ENCODE measurements at regions not wholly inside any gene's neighbourhood (a gene's known extent, or its start where the extent isn't known, plus 50 kb on each side); places are given as distances from the start of the nearest gene placed in this dataset.

GRCh38 chr4:12170308-12170707 is 741.6 kb upstream of the HS3ST1 start:
- no peak for TF ChIP-seq CTCF (IDR thresholded peaks at IDR 0.05; ENCODE audit: low read depth, low read length)
- Histone ChIP-seq H3K27me3 (ENCODE audit: insufficient read depth, low read depth, severe bottlenecking) (no peaks in the 10 kb centered on the region), H3K9me3 (ENCODE audit: severe bottlenecking) (no peaks in the 10 kb centered on the region), H3K27ac (no peak overlapping the region), H3K36me3 (no peaks in the 10 kb centered on the region), H3K4me3 (ENCODE audit: low read depth, low read length) (no peak overlapping the region)
- no peak for DNase-seq

GRCh38 chr4:12165616-12166015 is 736.9 kb upstream of the HS3ST1 start:
- Histone ChIP-seq H3K27ac (no peak overlapping the region), H3K36me3 (no peaks in the 10 kb centered on the region), H3K27me3 (ENCODE audit: insufficient read depth, low read depth, severe bottlenecking) (no peaks in the 10 kb centered on the region), H3K9me3 (ENCODE audit: severe bottlenecking) (peaks cover 3% of the 10 kb centered on the region), H3K4me3 (ENCODE audit: low read depth, low read length) (no peak overlapping the region)
- DNase-seq: no peak
- no peak for TF ChIP-seq CTCF (IDR thresholded peaks at IDR 0.05; ENCODE audit: low read depth, low read length)

GRCh38 chr4:12146339-12146738 is 717.6 kb upstream of the HS3ST1 start:
- H3K27ac ChIP-seq: no peak overlapping the region
- DNase-seq: no peak
- H3K36me3 ChIP-seq: no peaks in the 10 kb centered on the region
- no peaks in the 10 kb centered on the region for H3K9me3 ChIP-seq (ENCODE audit: severe bottlenecking)
- no peak overlapping the region for H3K4me3 ChIP-seq (ENCODE audit: low read depth, low read length)
- no peaks in the 10 kb centered on the region for H3K27me3 ChIP-seq (ENCODE audit: insufficient read depth, low read depth, severe bottlenecking)
- TF ChIP-seq CTCF (IDR thresholded peaks at IDR 0.05; ENCODE audit: low read depth, low read length): no peak

GRCh38 chr4:12145768-12146167 is 717.1 kb upstream of the HS3ST1 start:
- Histone ChIP-seq H3K9me3 (ENCODE audit: severe bottlenecking) (no peaks in the 10 kb centered on the region), H3K36me3 (no peaks in the 10 kb centered on the region), H3K4me3 (ENCODE audit: low read depth, low read length) (no peak overlapping the region), H3K27me3 (ENCODE audit: insufficient read depth, low read depth, severe bottlenecking) (no peaks in the 10 kb centered on the region), H3K27ac (no peak overlapping the region)
- no peak for TF ChIP-seq CTCF (IDR thresholded peaks at IDR 0.05; ENCODE audit: low read depth, low read length)
- no peak for DNase-seq

GRCh38 chr4:12145106-12145505 is 716.4 kb upstream of the HS3ST1 start:
- Histone ChIP-seq H3K9me3 (ENCODE audit: severe bottlenecking) (no peaks in the 10 kb centered on the region), H3K4me3 (ENCODE audit: low read depth, low read length) (no peak overlapping the region), H3K27ac (no peak overlapping the region), H3K36me3 (no peaks in the 10 kb centered on the region), H3K27me3 (ENCODE audit: insufficient read depth, low read depth, severe bottlenecking) (no peaks in the 10 kb centered on the region)
- TF ChIP-seq CTCF (IDR thresholded peaks at IDR 0.05; ENCODE audit: low read depth, low read length): no peak
- DNase-seq: no peak

- no peak for DNase-seq
- Histone ChIP-seq H3K4me3 (ENCODE audit: low read depth, low read length) (no peak overlapping the region), H3K36me3 (no peaks in the 10 kb centered on the region), H3K27ac (no peak overlapping the region), H3K9me3 (ENCODE audit: severe bottlenecking) (no peaks in the 10 kb centered on the region), H3K27me3 (ENCODE audit: insufficient read depth, low read depth, severe bottlenecking) (no peaks in the 10 kb centered on the region)
- TF ChIP-seq CTCF (IDR thresholded peaks at IDR 0.05; ENCODE audit: low read depth, low read length): no peak
These were observed 715.4 kb upstream of the HS3ST1 start for GRCh38 chr4:12144051-12144450.
